WI38 (cell line): ENCODE measurements at regions not wholly inside any gene's neighbourhood (a gene's known extent, or its start where the extent isn't known, plus 50 kb on each side); places are given as distances from the start of the nearest gene placed in this dataset.

ENCODE experiments used
- H3K4me3 ChIP-seq: 2 replicates; pipeline ENCODE4 v1.5.1; 2011; ENCODE audit warnings: low read depth, mild to moderate bottlenecking, control low read depth, low read length
- CTCF ChIP-seq: IDR thresholded peaks from 2 replicates; pipeline ENCODE4 v1.5.1; 2012; ENCODE audit warnings: low read depth, mild to moderate bottlenecking, control low read depth, low read length

GRCh38 chr2:180723712-180724111 is 256.7 kb upstream of the UBE2E3 start:
- no peak overlapping the region for H3K4me3 ChIP-seq
- no peak for TF ChIP-seq CTCF

GRCh38 chr2:180722551-180723239 is 257.7 kb upstream of the UBE2E3 start:
- no peak overlapping the region for H3K4me3 ChIP-seq
- TF ChIP-seq CTCF = no peak

- no peak overlapping the region for H3K4me3 ChIP-seq
- TF ChIP-seq CTCF = no peak
Measured at GRCh38 chr2:180720829-180721228, 259.6 kb upstream of the UBE2E3 start.

GRCh38 chr2:180717588-180717987 is 262.8 kb upstream of the UBE2E3 start:
- no peak overlapping the region for H3K4me3 ChIP-seq

GRCh38 chr2:180716186-180717180 is 263.9 kb upstream of the UBE2E3 start:
- H3K4me3 ChIP-seq = no peak overlapping the region
- no peak for TF ChIP-seq CTCF

More at GRCh38 chr2:180717588-180717987, 262.8 kb upstream of the UBE2E3 start:
- no peak for TF ChIP-seq CTCF

GRCh38 chr2:180715044-180715443 is 265.4 kb upstream of the UBE2E3 start:
- no peak overlapping the region for H3K4me3 ChIP-seq
- no peak for TF ChIP-seq CTCF
